ENCODE measurements at regions not wholly inside any gene's neighbourhood (a gene's known extent, or its start where the extent isn't known, plus 50 kb on each side); places are given as distances from the start of the nearest gene placed in this dataset.
"Not testable (repeated sequence)": the region's sequence is repeated elsewhere in the genome, so short reads cannot be mapped to it uniquely, and the experiment has no call there.

GRCh38 chr7:119861385-119861784, 411.6 kb upstream of the KCND2 start:
- H3K4me1 ChIP-seq (ENCODE audit: control insufficient read depth in 1 of 2, insufficient read depth in 2 of 2, low read length in 2 of 2) = no peaks in the 10 kb centered on the region
- no peaks in the 10 kb centered on the region for H3K9me3 ChIP-seq (ENCODE audit: control insufficient read depth in 1 of 2, low read length in 2 of 2)
- no peak overlapping the region for H3K4me3 ChIP-seq (ENCODE audit: low read depth in 1 of 2, low read length in 2 of 2)
- no peaks in the 10 kb centered on the region for H3K36me3 ChIP-seq (ENCODE audit: control insufficient read depth in 1 of 2, insufficient read depth in 2 of 2, low read length in 2 of 2)
- no peak overlapping the region for H3K27ac ChIP-seq (ENCODE audit: low read length)
- no peaks in the 10 kb centered on the region for H3K27me3 ChIP-seq (ENCODE audit: low read depth, low read length)

GRCh38 chr7:119868387-119868786, 404.6 kb upstream of the KCND2 start:
- Histone ChIP-seq H3K4me3 (ENCODE audit: low read depth in 1 of 2, low read length in 2 of 2) (no peak overlapping the region), H3K9me3 (ENCODE audit: control insufficient read depth in 1 of 2, low read length in 2 of 2) (no peaks in the 10 kb centered on the region), H3K27ac (ENCODE audit: low read length) (no peak overlapping the region), H3K4me1 (ENCODE audit: control insufficient read depth in 1 of 2, insufficient read depth in 2 of 2, low read length in 2 of 2) (no peaks in the 10 kb centered on the region), H3K36me3 (ENCODE audit: control insufficient read depth in 1 of 2, insufficient read depth in 2 of 2, low read length in 2 of 2) (no peaks in the 10 kb centered on the region), H3K27me3 (ENCODE audit: low read depth, low read length) (no peaks in the 10 kb centered on the region)

GRCh38 chr7:119879835-119880234, 393.1 kb upstream of the KCND2 start:
- Histone ChIP-seq H3K36me3 (ENCODE audit: control insufficient read depth in 1 of 2, insufficient read depth in 2 of 2, low read length in 2 of 2) (no peaks in the 10 kb centered on the region), H3K4me1 (ENCODE audit: control insufficient read depth in 1 of 2, insufficient read depth in 2 of 2, low read length in 2 of 2) (no peaks in the 10 kb centered on the region), H3K4me3 (ENCODE audit: low read depth in 1 of 2, low read length in 2 of 2) (no peak overlapping the region), H3K27me3 (ENCODE audit: low read depth, low read length) (no peaks in the 10 kb centered on the region), H3K27ac (ENCODE audit: low read length) (no peak overlapping the region), H3K9me3 (ENCODE audit: control insufficient read depth in 1 of 2, low read length in 2 of 2) (peaks cover 0 to 3% of the 10 kb centered on the region in 2 donors)

GRCh38 chr7:119886007-119886406, 387.0 kb upstream of the KCND2 start:
- H3K9me3 ChIP-seq (ENCODE audit: control insufficient read depth in 1 of 2, low read length in 2 of 2) = peaks cover 0 to 3% of the 10 kb centered on the region in 2 donors
- H3K4me1 ChIP-seq (ENCODE audit: control insufficient read depth in 1 of 2, insufficient read depth in 2 of 2, low read length in 2 of 2) = no peaks in the 10 kb centered on the region
- no peak overlapping the region for H3K27ac ChIP-seq (ENCODE audit: low read length)
- H3K4me3 ChIP-seq (ENCODE audit: low read depth in 1 of 2, low read length in 2 of 2) = no peak overlapping the region
- no peaks in the 10 kb centered on the region for H3K36me3 ChIP-seq (ENCODE audit: control insufficient read depth in 1 of 2, insufficient read depth in 2 of 2, low read length in 2 of 2)
- H3K27me3 ChIP-seq (ENCODE audit: low read depth, low read length) = no peaks in the 10 kb centered on the region

- H3K4me1 ChIP-seq (ENCODE audit: control insufficient read depth in 1 of 2, insufficient read depth in 2 of 2, low read length in 2 of 2); H3K9me3 ChIP-seq (ENCODE audit: control insufficient read depth in 1 of 2, low read length in 2 of 2); H3K4me3 ChIP-seq (ENCODE audit: low read depth in 1 of 2, low read length in 2 of 2); H3K36me3 ChIP-seq (ENCODE audit: control insufficient read depth in 1 of 2, insufficient read depth in 2 of 2, low read length in 2 of 2); H3K27me3 ChIP-seq (ENCODE audit: low read depth, low read length); H3K27ac ChIP-seq (ENCODE audit: low read length): not testable (repeated sequence)
These were observed 386.4 kb upstream of the KCND2 start for GRCh38 chr7:119886525-119886924.

GRCh38 chr7:119888251-119888650, 384.7 kb upstream of the KCND2 start:
- H3K4me1 ChIP-seq (ENCODE audit: control insufficient read depth in 1 of 2, insufficient read depth in 2 of 2, low read length in 2 of 2) = no peaks in the 10 kb centered on the region
- H3K4me3 ChIP-seq (ENCODE audit: low read depth in 1 of 2, low read length in 2 of 2) = no peak overlapping the region
- no peaks in the 10 kb centered on the region for H3K27me3 ChIP-seq (ENCODE audit: low read depth, low read length)
- H3K27ac ChIP-seq (ENCODE audit: low read length) = no peak overlapping the region
- H3K36me3 ChIP-seq (ENCODE audit: control insufficient read depth in 1 of 2, insufficient read depth in 2 of 2, low read length in 2 of 2) = no peaks in the 10 kb centered on the region
- H3K9me3 ChIP-seq (ENCODE audit: control insufficient read depth in 1 of 2, low read length in 2 of 2) = no peaks in the 10 kb centered on the region

- H3K36me3 ChIP-seq (ENCODE audit: control insufficient read depth in 1 of 2, insufficient read depth in 2 of 2, low read length in 2 of 2) = no peaks in the 10 kb centered on the region
- H3K4me1 ChIP-seq (ENCODE audit: control insufficient read depth in 1 of 2, insufficient read depth in 2 of 2, low read length in 2 of 2) = no peaks in the 10 kb centered on the region
- H3K27ac ChIP-seq (ENCODE audit: low read length) = no peak overlapping the region
- no peaks in the 10 kb centered on the region for H3K27me3 ChIP-seq (ENCODE audit: low read depth, low read length)
- H3K4me3 ChIP-seq (ENCODE audit: low read depth in 1 of 2, low read length in 2 of 2) = no peak overlapping the region
- H3K9me3 ChIP-seq (ENCODE audit: control insufficient read depth in 1 of 2, low read length in 2 of 2) = no peaks in the 10 kb centered on the region
These were observed 382.3 kb upstream of the KCND2 start for GRCh38 chr7:119890631-119891030.

- no peak overlapping the region for H3K27ac ChIP-seq (ENCODE audit: low read length)
- no peak overlapping the region for H3K4me3 ChIP-seq (ENCODE audit: low read depth in 1 of 2, low read length in 2 of 2)
- H3K9me3 ChIP-seq (ENCODE audit: control insufficient read depth in 1 of 2, low read length in 2 of 2) = no peaks in the 10 kb centered on the region
- no peaks in the 10 kb centered on the region for H3K4me1 ChIP-seq (ENCODE audit: control insufficient read depth in 1 of 2, insufficient read depth in 2 of 2, low read length in 2 of 2)
- H3K36me3 ChIP-seq (ENCODE audit: control insufficient read depth in 1 of 2, insufficient read depth in 2 of 2, low read length in 2 of 2) = no peaks in the 10 kb centered on the region
- H3K27me3 ChIP-seq (ENCODE audit: low read depth, low read length) = no peaks in the 10 kb centered on the region
These were observed 377.7 kb upstream of the KCND2 start for GRCh38 chr7:119895320-119895719.

GRCh38 chr7:119896386-119896785, 376.6 kb upstream of the KCND2 start:
- no peak overlapping the region for H3K4me3 ChIP-seq (ENCODE audit: low read depth in 1 of 2, low read length in 2 of 2)
- H3K27ac ChIP-seq (ENCODE audit: low read length) = no peak overlapping the region
- H3K36me3 ChIP-seq (ENCODE audit: control insufficient read depth in 1 of 2, insufficient read depth in 2 of 2, low read length in 2 of 2) = no peaks in the 10 kb centered on the region
- no peaks in the 10 kb centered on the region for H3K9me3 ChIP-seq (ENCODE audit: control insufficient read depth in 1 of 2, low read length in 2 of 2)
- no peaks in the 10 kb centered on the region for H3K27me3 ChIP-seq (ENCODE audit: low read depth, low read length)
- no peaks in the 10 kb centered on the region for H3K4me1 ChIP-seq (ENCODE audit: control insufficient read depth in 1 of 2, insufficient read depth in 2 of 2, low read length in 2 of 2)

GRCh38 chr7:119900996-119901672, 371.8 kb upstream of the KCND2 start:
- H3K36me3 ChIP-seq (ENCODE audit: control insufficient read depth in 1 of 2, insufficient read depth in 2 of 2, low read length in 2 of 2) = no peaks in the 10 kb centered on the region
- H3K27me3 ChIP-seq (ENCODE audit: low read depth, low read length) = no peaks in the 10 kb centered on the region
- no peaks in the 10 kb centered on the region for H3K4me1 ChIP-seq (ENCODE audit: control insufficient read depth in 1 of 2, insufficient read depth in 2 of 2, low read length in 2 of 2)
- no peak overlapping the region for H3K4me3 ChIP-seq (ENCODE audit: low read depth in 1 of 2, low read length in 2 of 2)
- H3K27ac ChIP-seq (ENCODE audit: low read length) = no peak overlapping the region
- H3K9me3 ChIP-seq (ENCODE audit: control insufficient read depth in 1 of 2, low read length in 2 of 2) = no peaks in the 10 kb centered on the region

GRCh38 chr7:119903085-119903484, 369.9 kb upstream of the KCND2 start:
- Histone ChIP-seq H3K4me3 (ENCODE audit: low read depth in 1 of 2, low read length in 2 of 2) (no peak overlapping the region), H3K36me3 (ENCODE audit: control insufficient read depth in 1 of 2, insufficient read depth in 2 of 2, low read length in 2 of 2) (no peaks in the 10 kb centered on the region), H3K4me1 (ENCODE audit: control insufficient read depth in 1 of 2, insufficient read depth in 2 of 2, low read length in 2 of 2) (no peaks in the 10 kb centered on the region), H3K9me3 (ENCODE audit: control insufficient read depth in 1 of 2, low read length in 2 of 2) (peaks cover 0 to 4% of the 10 kb centered on the region in 2 donors), H3K27me3 (ENCODE audit: low read depth, low read length) (no peaks in the 10 kb centered on the region), H3K27ac (ENCODE audit: low read length) (no peak overlapping the region)

GRCh38 chr7:119905495-119905894, 367.5 kb upstream of the KCND2 start:
- H3K27ac ChIP-seq (ENCODE audit: low read length) = no peak overlapping the region
- H3K27me3 ChIP-seq (ENCODE audit: low read depth, low read length) = no peaks in the 10 kb centered on the region
- H3K4me1 ChIP-seq (ENCODE audit: control insufficient read depth in 1 of 2, insufficient read depth in 2 of 2, low read length in 2 of 2) = no peaks in the 10 kb centered on the region
- no peak overlapping the region for H3K4me3 ChIP-seq (ENCODE audit: low read depth in 1 of 2, low read length in 2 of 2)
- no peaks in the 10 kb centered on the region for H3K36me3 ChIP-seq (ENCODE audit: control insufficient read depth in 1 of 2, insufficient read depth in 2 of 2, low read length in 2 of 2)
- H3K9me3 ChIP-seq (ENCODE audit: control insufficient read depth in 1 of 2, low read length in 2 of 2) = peaks cover 0 to 4% of the 10 kb centered on the region in 2 donors
